ENCODE measurements at regions not wholly inside any gene's neighbourhood (a gene's known extent, or its start where the extent isn't known, plus 50 kb on each side); places are given as distances from the start of the nearest gene placed in this dataset.
"Not testable (repeated sequence)": the region's sequence is repeated elsewhere in the genome, so short reads cannot be mapped to it uniquely, and the experiment has no call there.

GRCh38 chr4:187125062-187125461 is 401.4 kb upstream of the FAT1 start:
- Histone ChIP-seq H3K9me3 (ENCODE audit: low read depth) (no peaks in the 10 kb centered on the region), H4K20me1 (ENCODE audit: insufficient read depth, poor library complexity, severe bottlenecking) (no peaks in the 10 kb centered on the region)

DNA sequence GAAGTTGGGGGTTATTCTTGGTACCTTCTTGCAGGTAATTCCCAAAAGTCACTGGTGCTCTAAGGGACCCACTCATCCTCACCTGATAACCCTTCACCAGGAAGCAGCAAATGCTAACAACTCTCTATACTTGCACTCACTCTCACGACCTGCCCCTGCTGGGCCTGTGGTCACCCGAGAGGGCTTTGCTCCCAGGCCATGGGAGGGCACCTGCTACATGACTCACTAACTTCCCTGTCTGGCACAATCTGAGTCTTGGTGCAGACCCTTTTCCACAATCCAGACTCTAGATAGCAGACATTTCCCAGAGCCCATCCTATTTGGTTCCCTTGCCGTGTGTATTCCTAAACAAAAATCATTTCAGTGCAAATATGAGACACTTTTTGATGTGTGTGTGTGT is 403.8 kb upstream of the FAT1 start:
- Histone ChIP-seq H3K36me3 (replicated peaks; ENCODE audit: insufficient read depth, low read depth) (no peaks in the 10 kb centered on the region), H3K9me2 (replicated peaks; ENCODE audit: insufficient read depth) (no peaks in the 10 kb centered on the region), H3K27ac (no peak overlapping the region), H2AFZ (no peak overlapping the region), H3K9me3 (ENCODE audit: low read depth) (no peaks in the 10 kb centered on the region), H3K4me1 (ENCODE audit: insufficient read depth) (no peaks in the 10 kb centered on the region), H3K79me2 (no peaks in the 10 kb centered on the region), H3K4me2 (no peak overlapping the region), H4K20me1 (ENCODE audit: insufficient read depth, poor library complexity, severe bottlenecking) (no peaks in the 10 kb centered on the region), H3K27me3 (no peaks in the 10 kb centered on the region), H3K4me3 (no peak overlapping the region)
- 58% methylated on average over 3 of the region's 3 CpGs for WGBS (ENCODE audit: low lambda C conversion rate, missing lambda C conversion rate)
- TF ChIP-seq EZH2 (IDR thresholded peaks at IDR 0.05; ENCODE audit: borderline replicate concordance) (no peak), EZH2phosphoT487 (IDR thresholded peaks at IDR 0.05; ENCODE audit: low read depth, severe bottlenecking, unreplicated experiment) (no peak), CTCF (IDR thresholded peaks at IDR 0.05; ENCODE audit: poor library complexity) (no peak)
- DNase-seq (ENCODE audit: low spot score), result no peak

More at GRCh38 chr4:187125062-187125461, 401.4 kb upstream of the FAT1 start:
- no peak overlapping the region for H2AFZ ChIP-seq
- H3K4me2 ChIP-seq, result no peak overlapping the region
- no peaks in the 10 kb centered on the region for H3K27me3 ChIP-seq
- TF ChIP-seq EZH2 (IDR thresholded peaks at IDR 0.05; ENCODE audit: borderline replicate concordance) (no peak), EZH2phosphoT487 (IDR thresholded peaks at IDR 0.05; ENCODE audit: low read depth, severe bottlenecking, unreplicated experiment) (no peak), CTCF (IDR thresholded peaks at IDR 0.05; ENCODE audit: poor library complexity) (no peak)
- no peak overlapping the region for H3K4me3 ChIP-seq
- H3K4me1 ChIP-seq (ENCODE audit: insufficient read depth), result no peaks in the 10 kb centered on the region
- WGBS (ENCODE audit: low lambda C conversion rate, missing lambda C conversion rate), result 93% methylated on average over 19 of the region's 19 CpGs
- no peaks in the 10 kb centered on the region for H3K36me3 ChIP-seq (replicated peaks; ENCODE audit: insufficient read depth, low read depth)
- H3K9me2 ChIP-seq (replicated peaks; ENCODE audit: insufficient read depth), result no peaks in the 10 kb centered on the region
- no peaks in the 10 kb centered on the region for H3K79me2 ChIP-seq
- no peak for DNase-seq (ENCODE audit: low spot score)
- H3K27ac ChIP-seq, result no peak overlapping the region

- Histone ChIP-seq H3K9me3 (ENCODE audit: low read depth) (no peaks in the 10 kb centered on the region), H3K4me2 (no peak overlapping the region), H3K4me3 (no peak overlapping the region), H3K4me1 (ENCODE audit: insufficient read depth) (no peaks in the 10 kb centered on the region), H3K27me3 (no peaks in the 10 kb centered on the region), H4K20me1 (ENCODE audit: insufficient read depth, poor library complexity, severe bottlenecking) (no peaks in the 10 kb centered on the region), H3K27ac (no peak overlapping the region), H3K9me2 (replicated peaks; ENCODE audit: insufficient read depth) (no peaks in the 10 kb centered on the region), H2AFZ (no peak overlapping the region), H3K79me2 (no peaks in the 10 kb centered on the region), H3K36me3 (replicated peaks; ENCODE audit: insufficient read depth, low read depth) (no peaks in the 10 kb centered on the region)
- TF ChIP-seq CTCF (IDR thresholded peaks at IDR 0.05; ENCODE audit: poor library complexity), result no peak
- TF ChIP-seq EZH2phosphoT487 (IDR thresholded peaks at IDR 0.05; ENCODE audit: low read depth, severe bottlenecking, unreplicated experiment), result no peak
- no peak for TF ChIP-seq EZH2 (IDR thresholded peaks at IDR 0.05; ENCODE audit: borderline replicate concordance)
- WGBS (ENCODE audit: low lambda C conversion rate, missing lambda C conversion rate), result 90% methylated on average over 11 of the region's 11 CpGs
- DNase-seq (ENCODE audit: low spot score), result no peak
Measured at GRCh38 chr4:187128222-187128621, 404.6 kb upstream of the FAT1 start.

DNA sequence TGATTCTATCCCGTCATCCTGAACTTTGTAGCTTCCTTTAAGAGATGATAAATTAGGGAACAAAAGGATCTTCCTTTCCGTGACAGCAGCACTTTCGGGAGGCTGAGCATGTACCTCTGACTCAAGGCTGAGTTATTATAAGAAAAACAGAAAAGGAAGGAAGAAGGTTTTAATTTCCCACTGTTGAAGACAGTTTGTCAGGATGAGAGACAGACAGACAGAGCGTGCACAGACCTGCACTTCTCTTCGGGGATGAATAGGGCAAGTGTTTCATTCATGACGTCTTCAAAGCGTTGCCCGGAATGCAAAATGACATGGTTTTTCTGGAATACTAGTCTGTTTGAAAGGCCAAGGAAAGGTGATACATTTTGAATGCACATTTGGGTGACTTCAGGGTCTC is 405.3 kb upstream of the FAT1 start:
- Histone ChIP-seq H3K36me3 (replicated peaks; ENCODE audit: insufficient read depth, low read depth) (no peaks in the 10 kb centered on the region), H3K4me2 (no peak overlapping the region), H3K27ac (no peak overlapping the region), H3K9me2 (replicated peaks; ENCODE audit: insufficient read depth) (no peaks in the 10 kb centered on the region), H3K4me3 (no peak overlapping the region), H3K79me2 (no peaks in the 10 kb centered on the region), H3K27me3 (no peaks in the 10 kb centered on the region), H3K4me1 (ENCODE audit: insufficient read depth) (no peaks in the 10 kb centered on the region), H2AFZ (no peak overlapping the region), H4K20me1 (ENCODE audit: insufficient read depth, poor library complexity, severe bottlenecking) (no peaks in the 10 kb centered on the region), H3K9me3 (ENCODE audit: low read depth) (no peaks in the 10 kb centered on the region)
- DNase-seq (ENCODE audit: low spot score), result no peak
- TF ChIP-seq EZH2phosphoT487 (IDR thresholded peaks at IDR 0.05; ENCODE audit: low read depth, severe bottlenecking, unreplicated experiment), result no peak
- no peak for TF ChIP-seq EZH2 (IDR thresholded peaks at IDR 0.05; ENCODE audit: borderline replicate concordance)
- TF ChIP-seq CTCF (IDR thresholded peaks at IDR 0.05; ENCODE audit: poor library complexity), result no peak
- 78% methylated on average over 8 of the region's 8 CpGs for WGBS (ENCODE audit: low lambda C conversion rate, missing lambda C conversion rate)

DNA sequence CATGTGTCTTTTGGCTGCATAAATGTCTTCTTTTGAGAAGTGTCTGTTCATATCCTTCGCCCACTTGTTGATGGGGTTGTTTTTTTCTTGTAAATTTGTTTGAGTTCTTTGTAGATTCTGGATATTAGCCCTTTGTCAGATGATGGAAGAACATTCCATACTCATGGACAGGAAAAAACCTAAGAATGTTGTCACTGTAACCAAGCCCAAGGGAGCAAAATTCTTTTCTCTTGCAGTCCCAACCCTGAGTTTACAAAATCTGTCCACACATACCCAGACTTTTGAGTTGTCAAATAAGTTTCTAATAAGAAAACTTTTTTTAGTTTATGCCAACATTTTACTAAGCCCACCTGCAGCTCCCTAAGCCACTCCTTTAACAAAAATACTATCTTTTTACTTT is 408.2 kb upstream of the FAT1 start:
- H4K20me1 ChIP-seq (ENCODE audit: insufficient read depth, poor library complexity, severe bottlenecking); H3K27ac ChIP-seq; H3K9me3 ChIP-seq (ENCODE audit: low read depth); H3K9me2 ChIP-seq (replicated peaks; ENCODE audit: insufficient read depth); H3K4me3 ChIP-seq; H3K36me3 ChIP-seq (replicated peaks; ENCODE audit: insufficient read depth, low read depth); DNase-seq (ENCODE audit: low spot score); H3K79me2 ChIP-seq; H3K4me1 ChIP-seq (ENCODE audit: insufficient read depth); H2AFZ ChIP-seq; H3K4me2 ChIP-seq; H3K27me3 ChIP-seq: not testable (repeated sequence)
- WGBS (ENCODE audit: low lambda C conversion rate, missing lambda C conversion rate), result 100% methylated on average over 1 of the region's 1 CpG

Data from hepatocyte (in vitro differentiated cells).